Common myeloid progenitor, CD34-positive (primary cell): ENCODE measurements at regions not wholly inside any gene's neighbourhood (a gene's known extent, or its start where the extent isn't known, plus 50 kb on each side); places are given as distances from the start of the nearest gene placed in this dataset.

ENCODE experiments used
- CTCF ChIA-PET: fragments of 350-600 bp; sonication (Branson Sonifier 250); formaldehyde crosslinking; loops from one replicate; lab custom pipeline; 2021; ENCODE audit warnings: antibody characterized with exemption; lab: Charles Lee
- POLR2A ChIA-PET: fragments of 350-600 bp; sonication (Branson Sonifier 250); formaldehyde crosslinking; loops from one replicate; lab custom pipeline; 2021; ENCODE audit warnings: antibody characterized with exemption; lab: Charles Lee
- DNase-seq, 3 donors: peaks; one replicate each; pipeline versions ENCODE4 v3.0.0 to v3.0.0-alpha.2; 2013
- H3K27ac ChIP-seq, 2 experiments: 1 replicate in 1 of 2; 2 replicates in 1 of 2; pipeline ENCODE4 v1.7.0; 2013; ENCODE audit warnings: inconsistent platforms in 2 of 2, low read length in 2 of 2, mild to moderate bottlenecking in 2 of 2, low read depth in 1 of 2, moderate library complexity in 1 of 2; ENCODE audit not compliant: severe bottlenecking in 2 of 2, insufficient read depth in 1 of 2, poor library complexity in 1 of 2
- H3K27me3 ChIP-seq, 5 experiments: replicated peaks in 2 of 5; 1 replicate in 3 of 5; 2 replicates in 2 of 5; pipeline versions ENCODE4 v1.6.1 to v1.7.0; 2013; ENCODE audit warnings: low read length in 4 of 5, mild to moderate bottlenecking in 2 of 5, moderate library complexity in 2 of 5, inconsistent platforms in 1 of 5; ENCODE audit not compliant: insufficient read depth in 5 of 5, control insufficient read depth in 4 of 5
- H3K36me3 ChIP-seq, 4 experiments: 1 replicate in 2 of 4; 2 replicates in 2 of 4; pipeline versions ENCODE4 v1.6.1 to v1.7.0; 2013; ENCODE audit warnings: low read length in 3 of 4, control low read depth in 1 of 4, mild to moderate bottlenecking in 1 of 4; ENCODE audit not compliant: control insufficient read depth in 4 of 4, insufficient read depth in 4 of 4
- H3K4me1 ChIP-seq, 4 experiments: 1 replicate in 3 of 4; 2 replicates in 1 of 4; pipeline versions ENCODE4 v1.6.1 to v1.7.1; 2013; ENCODE audit warnings: low read length in 3 of 4, mild to moderate bottlenecking in 3 of 4, control low read depth in 1 of 4, inconsistent platforms in 1 of 4, moderate library complexity in 1 of 4; ENCODE audit not compliant: control insufficient read depth in 4 of 4, insufficient read depth in 4 of 4; ENCODE audit errors: control extremely low read depth in 1 of 4
- H3K4me3 ChIP-seq, 7 experiments: 1 replicate in 4 of 7; 2 replicates in 3 of 7; pipeline versions ENCODE4 v1.5.1 to v1.7.0; 2013; ENCODE audit warnings: mild to moderate bottlenecking in 7 of 7, low read length in 6 of 7, moderate library complexity in 6 of 7, inconsistent platforms in 2 of 7, low read depth in 2 of 7, control low read depth in 1 of 7; ENCODE audit not compliant: insufficient read depth in 4 of 7, control insufficient read depth in 1 of 7; ENCODE audit errors: extremely low read depth in 1 of 7
- H3K9me3 ChIP-seq, 5 experiments: 1 replicate in 4 of 5; 2 replicates in 1 of 5; pipeline versions ENCODE4 v1.6.1 to v1.7.1; 2013; ENCODE audit warnings: low read length in 4 of 5, mild to moderate bottlenecking in 2 of 5, inconsistent platforms in 1 of 5, low read depth in 1 of 5, moderate library complexity in 1 of 5; ENCODE audit not compliant: control insufficient read depth in 4 of 5, insufficient read depth in 2 of 5; ENCODE audit errors: control extremely low read depth in 1 of 5
- WGBS: methylation state at CpG from one replicate; pipeline ENCODE4 v1.1.5; 2013; ENCODE audit not compliant: insufficient coverage; 5-methylcytosine and 5-hydroxymethylcytosine counted together

DNA sequence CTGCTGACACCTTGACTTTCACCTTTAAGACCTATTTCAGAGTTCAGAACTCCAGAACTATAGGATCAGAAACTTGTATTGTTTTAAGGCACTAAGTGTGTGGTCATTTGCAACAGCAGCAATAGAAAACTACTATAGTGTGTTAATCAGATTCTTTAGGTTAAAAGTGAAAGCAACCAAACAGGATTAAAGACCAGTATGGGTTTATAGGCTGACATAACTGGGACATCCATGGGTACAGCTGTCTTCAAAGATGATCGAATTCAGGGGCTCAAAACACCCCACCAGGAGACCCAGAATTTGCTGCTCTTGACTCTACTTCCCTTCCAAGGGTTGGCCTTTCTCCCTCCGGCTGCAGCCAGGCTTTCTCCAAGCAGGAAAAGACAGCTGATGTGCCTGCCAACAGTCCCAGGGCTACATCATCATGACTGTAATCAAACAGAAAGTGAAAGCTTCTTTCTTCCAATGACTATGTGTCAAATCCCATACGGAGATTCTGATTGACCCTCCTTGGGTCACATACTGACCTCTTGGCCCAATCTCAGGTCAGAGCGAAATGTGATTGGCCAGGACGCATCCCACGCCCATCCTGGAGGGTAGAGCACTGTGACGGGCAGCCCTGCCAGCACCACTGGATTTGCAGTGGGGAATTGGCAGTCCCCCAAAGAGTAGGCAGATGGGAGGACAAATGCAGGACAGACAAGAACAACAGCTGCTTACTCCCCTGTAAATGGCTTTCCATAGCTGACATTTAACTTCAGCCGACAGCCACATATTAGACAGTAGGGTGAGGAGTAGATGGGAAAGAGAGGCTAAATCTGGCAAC lies 51.4 kb upstream of the RNF7 start:
- H3K36me3 ChIP-seq, result no peaks in the 10 kb centered on the region
- ChIA-PET CTCF (interaction anchor here (1.0 to 1.4 kb wide), 3 partner anchors 9 to 52 kb away, joined by 3 to 4 read pairs (median 3); partner anchors contain the start of gene RNF7), POLR2A (no interaction called here)
- H3K4me3 ChIP-seq, result peak overlapping the region in 4 of 7 experiments; percentile 51 to 70 (median 53)
- no peaks in the 10 kb centered on the region for H3K27me3 ChIP-seq
- peak overlapping the region in 1 of 2 experiments; percentile 20 for H3K27ac ChIP-seq
- H3K4me1 ChIP-seq, result peaks cover 3 to 25% (median 19%) of the 10 kb centered on the region in 4 experiments
- 51% methylated on average over 7 of the region's 8 CpGs for WGBS
- DNase-seq, result peak in 2 of 3 donors; percentile 30 to 46
- H3K9me3 ChIP-seq, result no peaks in the 10 kb centered on the region
